ENCODE measurements at regions not wholly inside any gene's neighbourhood (a gene's known extent, or its start where the extent isn't known, plus 50 kb on each side); places are given as distances from the start of the nearest gene placed in this dataset.

GRCh38 chr1:68551459-68551858 is 54.6 kb upstream of the DEPDC1 start:
- DNase-seq, result no peak

DNA sequence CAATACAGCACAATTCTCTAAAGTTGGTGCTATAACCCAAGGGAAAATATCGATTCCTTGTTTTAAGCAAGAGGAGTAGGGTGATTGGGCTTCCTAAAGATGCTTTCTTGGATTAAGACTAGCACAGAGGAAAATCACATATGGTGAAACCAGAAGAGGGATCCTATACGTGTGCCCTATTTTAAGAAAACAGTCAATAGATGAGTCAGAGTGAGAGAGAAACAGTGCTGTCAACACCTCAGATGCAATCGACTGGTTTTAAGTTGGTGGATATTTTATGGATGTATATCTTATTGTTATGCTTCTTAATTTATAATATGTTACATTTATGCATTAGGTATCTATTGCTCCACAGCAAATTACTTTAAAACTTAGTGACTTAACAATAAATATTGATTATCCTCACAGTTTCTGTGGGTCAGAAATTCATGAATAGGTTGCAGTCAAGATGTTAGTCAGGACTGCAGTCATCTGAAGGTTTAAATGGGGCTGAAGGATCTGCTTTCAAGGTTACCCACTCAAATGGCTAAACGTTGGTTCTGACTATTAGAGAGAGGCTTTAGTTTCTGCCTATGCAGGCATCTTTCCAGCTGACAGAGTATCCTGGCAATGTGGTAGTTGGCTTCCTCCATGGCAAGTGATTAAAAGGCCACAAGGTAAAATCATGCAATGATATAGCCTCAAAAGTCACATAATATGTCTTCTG is 61.6 kb upstream of the DEPDC1 start:
- DNase-seq, result no peak

DNA sequence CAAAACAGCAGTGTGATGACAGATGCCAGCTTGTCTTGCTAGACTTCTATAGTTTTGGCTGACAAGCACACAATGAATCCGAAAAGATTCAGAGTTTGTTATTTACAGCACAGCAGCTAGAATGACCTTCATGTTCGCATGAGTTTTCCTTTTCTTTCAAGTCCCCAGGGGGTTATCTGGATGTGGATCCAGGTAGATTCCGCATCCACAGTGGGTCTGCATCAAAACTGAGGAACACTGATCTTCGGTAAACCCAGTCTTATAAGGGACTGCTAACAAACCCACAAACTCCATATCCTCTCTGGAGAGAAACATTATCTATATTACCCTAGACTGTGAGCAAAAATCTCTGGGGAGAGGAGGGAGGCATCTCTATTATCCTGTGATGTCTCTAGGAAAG is 69.0 kb upstream of the DEPDC1 start:
- no peak for DNase-seq

DNA sequence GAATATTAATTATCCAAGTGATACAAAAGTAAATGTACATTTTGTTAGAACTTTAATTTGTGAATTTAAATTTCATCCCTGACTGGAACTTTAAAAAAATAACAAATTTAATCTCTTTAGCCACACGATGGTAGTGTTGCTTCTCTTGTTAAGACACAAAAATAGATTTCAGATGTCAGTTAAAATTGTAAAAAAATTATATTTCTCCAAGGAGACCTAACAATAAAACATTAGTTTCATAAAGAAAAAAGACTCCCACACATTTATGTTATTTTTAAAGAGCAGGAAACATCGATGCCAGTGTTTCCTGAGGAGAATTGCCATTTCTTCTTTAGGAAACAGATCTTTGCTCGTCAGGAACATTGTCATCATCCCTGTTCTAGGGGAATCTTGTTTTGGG is 74.0 kb upstream of the DEPDC1 start:
- no peak for DNase-seq

- no peak for DNase-seq
These were observed 74.8 kb upstream of the DEPDC1 start for GRCh38 chr1:68571454-68572235.

DNA sequence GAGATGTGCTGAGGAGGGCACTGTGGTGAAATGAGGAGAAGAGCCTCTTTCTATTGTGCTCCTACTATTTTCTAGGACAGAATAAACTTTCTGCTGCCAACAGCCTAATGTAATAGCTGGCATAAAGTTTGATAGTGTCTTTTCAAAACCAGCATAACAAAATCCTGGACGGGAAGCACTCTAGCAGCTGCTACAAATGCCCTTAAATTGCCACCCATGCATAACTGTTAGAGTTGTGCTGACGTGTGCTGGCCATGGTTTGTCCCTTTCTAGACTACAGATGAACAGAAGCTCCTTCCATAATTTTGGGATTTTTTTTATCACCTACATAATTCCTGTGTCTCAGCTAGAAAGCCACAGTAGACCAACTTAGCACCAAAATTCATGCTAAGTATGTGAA is 88.5 kb upstream of the DEPDC1 start:
- DNase-seq, result no peak

- DNase-seq, result no peak
These were observed 89.9 kb upstream of the DEPDC1 start for GRCh38 chr1:68586766-68587165.

DNA sequence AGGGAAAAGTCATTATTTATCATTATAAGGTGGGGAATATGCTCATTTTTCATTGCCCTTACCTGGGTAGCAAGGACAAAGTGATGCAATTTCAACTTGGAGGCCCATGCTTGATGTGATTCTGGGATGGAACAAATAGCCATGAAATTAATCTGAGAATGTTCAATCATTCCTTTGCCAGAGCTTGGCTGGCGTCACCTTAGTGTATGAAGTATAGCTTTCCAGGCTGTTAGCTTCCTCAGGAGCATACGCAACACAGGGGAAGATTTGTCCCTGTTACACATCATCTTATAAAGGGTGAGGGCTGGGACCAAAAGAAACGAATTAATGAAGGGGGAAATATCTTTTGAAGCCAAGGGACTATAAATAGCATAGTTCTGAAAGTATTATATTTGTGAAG is 91.4 kb upstream of the DEPDC1 start:
- no peak for DNase-seq

- no peak for DNase-seq
These were observed 93.6 kb upstream of the DEPDC1 start for GRCh38 chr1:68590473-68590872.

- no peak for DNase-seq
These were observed 98.0 kb upstream of the DEPDC1 start for GRCh38 chr1:68594851-68595250.

DNA sequence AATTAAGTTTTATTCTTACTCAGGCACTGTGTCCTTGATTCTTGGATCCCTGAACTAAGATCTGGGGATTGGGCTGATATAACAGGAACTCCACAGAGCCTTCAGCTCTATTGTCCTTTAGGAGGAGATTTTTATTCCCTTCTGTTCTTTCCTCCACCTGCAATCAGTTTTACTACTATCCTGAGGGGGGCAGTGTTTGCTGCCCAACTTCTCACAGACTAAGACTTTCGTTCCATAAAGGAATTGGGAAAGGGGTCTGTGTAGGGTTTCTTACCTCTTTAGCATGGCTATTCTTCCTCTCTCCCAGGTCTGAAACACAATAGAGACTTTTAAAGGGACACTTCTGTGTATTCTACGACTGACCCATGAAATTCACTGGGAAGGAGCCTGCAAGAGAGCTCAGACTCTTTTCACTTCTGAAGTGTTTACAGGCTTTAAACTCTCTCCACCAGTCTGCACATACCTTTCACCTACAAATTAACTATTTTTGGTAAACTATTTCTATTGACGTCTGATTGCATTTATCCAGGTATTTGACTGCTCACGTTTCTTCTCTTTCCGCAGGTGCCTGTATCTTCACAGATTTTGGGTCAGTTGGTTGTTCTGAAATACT is 103.3 kb upstream of the DEPDC1 start:
- no peak for DNase-seq

DNA sequence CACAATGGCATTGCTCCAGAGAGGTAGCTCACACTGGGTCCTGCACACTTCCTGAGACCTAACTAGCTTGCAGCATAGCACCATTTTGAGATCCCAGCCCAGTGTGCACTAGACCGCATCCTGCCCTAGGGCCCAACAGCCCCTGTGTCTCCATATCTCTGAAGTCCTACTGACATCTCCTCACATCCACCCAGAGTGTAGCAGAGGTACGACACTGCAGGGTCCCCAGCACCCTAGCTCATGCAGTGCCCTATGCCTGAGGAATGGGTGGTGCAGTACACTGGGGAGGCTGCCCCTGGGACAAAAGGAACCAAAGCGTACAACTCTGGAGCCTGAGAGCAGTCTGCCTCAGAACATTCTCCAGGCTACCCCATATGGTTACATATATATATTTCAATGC is 111.4 kb upstream of the DEPDC1 start:
- no peak for DNase-seq

DNA sequence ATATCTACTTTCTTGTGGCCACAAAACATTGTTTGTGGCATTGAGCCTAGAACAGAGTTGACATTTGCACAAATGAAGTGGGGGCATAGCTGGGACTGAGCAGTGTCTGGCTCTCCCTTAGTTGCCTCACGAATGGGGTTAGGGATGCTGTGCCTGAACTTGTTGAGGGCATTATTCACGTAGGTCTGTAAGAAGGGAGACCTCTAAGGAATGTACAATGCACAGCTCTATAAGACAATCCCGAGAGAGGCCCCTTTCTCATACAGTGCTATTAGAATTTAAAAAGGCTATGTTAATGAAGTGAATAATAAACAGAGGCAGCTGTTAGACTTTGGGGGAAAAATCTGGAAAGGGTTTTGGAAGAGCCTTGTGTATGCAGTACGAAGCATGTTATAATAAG is 118.4 kb upstream of the DEPDC1 start:
- no peak for DNase-seq

DNA sequence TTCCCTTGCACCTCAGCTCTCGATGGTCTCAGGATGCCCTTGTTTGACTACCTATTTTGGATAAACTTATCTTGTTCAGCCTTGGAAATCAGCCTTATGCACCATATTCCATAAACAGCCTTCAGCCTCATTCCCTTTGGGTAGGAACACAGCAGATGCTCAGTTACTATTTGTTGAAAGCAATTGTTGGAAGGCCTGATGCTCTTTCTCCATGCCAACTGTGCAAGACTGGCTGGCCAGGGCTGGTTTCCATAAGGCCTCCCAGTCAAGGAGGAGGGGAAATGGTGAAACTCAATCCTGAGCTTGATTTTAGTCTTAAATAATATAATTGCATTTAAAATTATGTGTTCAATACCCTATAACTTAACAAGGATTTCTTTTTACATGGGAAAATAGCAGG is 121.1 kb upstream of the DEPDC1 start:
- DNase-seq, result no peak

- DNase-seq, result no peak
These were observed 123.7 kb upstream of the DEPDC1 start for GRCh38 chr1:68620571-68620970.

- peak; percentile 35 for DNase-seq
These were observed 126.8 kb upstream of the DEPDC1 start for GRCh38 chr1:68623700-68624099.

DNA sequence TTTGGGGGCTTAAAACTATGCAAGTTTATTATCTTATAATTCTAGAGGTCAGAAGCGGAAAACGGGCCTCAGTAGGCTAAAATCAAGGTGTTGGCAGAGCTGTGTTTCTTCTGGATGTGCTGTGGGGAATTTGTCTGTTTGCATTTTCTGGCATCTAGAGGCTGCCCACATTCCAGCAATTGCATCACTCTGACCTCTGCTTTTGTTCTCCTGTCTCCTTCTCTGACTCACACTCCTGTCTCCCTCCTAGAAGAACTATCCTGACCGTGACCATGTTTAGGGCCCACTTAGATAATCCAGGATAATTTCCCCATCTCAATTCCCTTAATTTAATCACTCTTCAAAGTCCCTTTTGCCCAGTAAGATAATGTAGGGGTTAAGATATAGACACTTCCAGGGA is 127.4 kb upstream of the DEPDC1 start:
- DNase-seq, result no peak

- no peak for DNase-seq
These were observed 128.7 kb upstream of the DEPDC1 start for GRCh38 chr1:68625624-68626023.

- DNase-seq, result no peak
These were observed 136.4 kb upstream of the DEPDC1 start for GRCh38 chr1:68633141-68633919.

GRCh38 chr1:68644504-68644903 is 147.6 kb upstream of the DEPDC1 start:
- DNase-seq, result no peak

DNA sequence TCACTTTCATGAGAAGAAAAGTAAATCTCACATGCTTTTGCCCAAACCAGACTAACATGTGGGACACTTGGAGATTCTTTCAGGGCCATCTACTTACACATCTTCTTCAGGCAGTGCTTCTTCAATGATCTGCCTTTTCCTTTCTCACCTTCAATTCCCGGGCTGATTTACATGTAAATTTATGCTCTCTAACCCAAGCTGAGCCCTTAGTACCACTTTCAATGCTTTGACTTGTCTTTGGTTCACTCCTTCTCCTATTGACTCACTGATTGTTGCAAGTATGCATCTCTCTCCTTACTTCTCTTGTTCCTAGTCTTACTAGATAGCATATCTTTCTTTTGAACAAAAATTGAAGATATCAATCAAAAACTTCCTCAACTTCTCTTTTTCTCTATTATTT is 154.2 kb upstream of the DEPDC1 start:
- DNase-seq, result no peak

DNA sequence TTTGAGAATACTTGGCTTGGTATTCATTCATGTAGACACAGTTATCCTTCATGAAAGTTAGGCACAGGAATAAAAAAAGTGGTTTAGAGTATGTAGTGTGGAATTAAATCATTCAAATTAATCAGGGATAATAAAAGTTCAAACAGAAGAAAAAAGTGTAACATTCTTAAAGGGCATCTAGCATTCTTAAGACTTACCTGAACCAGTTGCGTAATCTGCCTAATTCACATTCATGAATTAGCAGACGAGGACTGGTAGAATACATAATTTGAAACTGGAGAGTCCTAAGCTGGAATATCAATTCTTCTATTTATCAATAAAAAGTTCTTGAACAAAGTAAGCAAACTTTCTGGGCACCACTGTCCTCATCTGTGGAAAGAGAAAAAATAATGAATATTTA is 157.0 kb upstream of the DEPDC1 start:
- no peak for DNase-seq

DNA sequence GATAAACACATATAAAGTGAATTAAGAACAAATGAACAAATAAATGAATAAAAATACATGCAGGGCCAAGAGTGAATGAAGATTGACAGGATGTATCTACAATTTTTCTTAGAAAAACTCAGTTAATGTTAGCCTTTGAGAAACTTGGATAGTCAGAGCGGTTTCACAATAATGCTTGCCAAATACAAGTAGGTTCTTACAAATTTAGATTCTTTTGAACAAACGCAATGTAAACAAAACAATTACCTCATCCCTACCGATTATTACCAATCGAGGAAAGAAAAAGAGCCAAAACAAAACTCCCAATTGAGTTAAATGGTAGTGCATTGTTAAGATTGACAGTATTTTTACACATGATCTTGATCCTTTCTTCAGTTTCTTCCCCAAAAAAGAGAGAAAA is 176.9 kb upstream of the DEPDC1 start:
- no peak for DNase-seq

DNA sequence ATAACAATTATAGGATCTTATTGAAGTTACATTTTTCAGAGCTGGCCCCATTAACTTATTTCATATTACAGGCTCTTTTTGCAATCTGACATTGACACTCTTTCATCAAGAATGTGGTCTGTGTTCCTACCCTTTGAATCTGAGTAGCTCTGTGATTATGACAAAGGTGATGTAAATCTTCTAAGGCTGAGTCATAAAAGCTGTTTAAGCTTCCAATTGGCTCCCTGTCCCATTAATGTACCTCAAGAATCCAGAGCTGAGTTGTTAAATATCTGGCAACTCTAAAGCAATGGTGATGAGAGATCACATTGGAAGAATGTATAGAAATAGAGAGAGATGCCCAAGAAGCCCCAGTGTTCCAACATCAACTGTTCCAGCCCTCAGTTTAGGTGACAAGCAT is 178.5 kb upstream of the DEPDC1 start:
- DNase-seq, result no peak
